HepG2 (cell line): ENCODE measurements at regions not wholly inside any gene's neighbourhood (a gene's known extent, or its start where the extent isn't known, plus 50 kb on each side); places are given as distances from the start of the nearest gene placed in this dataset.
A peak's percentile ranks its signal among the peaks of the same experiment; 100 is the strongest.

ENCODE experiments used
- ATAC-seq: fragments of 200-7000 bp; cut with Tn5 transposase; 3 replicates; pipeline ENCODE4 v1.9.1; 2020; ENCODE audit warnings: mild to moderate bottlenecking, moderate library complexity
- BruUV-seq: library from RNA; stranded (reverse); fragments of 400-500 nt; replicated peaks from 2 replicates; lab custom pipeline; 2021; lab: Mats Ljungman, UMichigan
- CTCF ChIA-PET: fragments of 300-600 bp; formaldehyde crosslinking; extraction: SDS; loops from one replicate; lab custom pipeline; 2021; ENCODE audit warnings: low total read pairs, inconsistent platforms, low intra/inter-chr PET ratio; lab: Yijun Ruan, JAX
- POLR2A ChIA-PET: fragments of 350-600 bp; sonication (Branson Sonifier 250); formaldehyde crosslinking; loops from one replicate; lab custom pipeline; 2020; ENCODE audit warnings: antibody characterized with exemption, inconsistent platforms; lab: Yijun Ruan, JAX
- DNase-seq: peaks from one replicate; pipeline ENCODE4 v3.0.0-alpha.2; 2015; ENCODE audit warnings: low spot score
- FAIRE-seq: peaks from 3 replicates; lab custom pipeline; 2011; peaks lifted over from hg19 to GRCh38; lab: Jason Lieb, UNC
- H2AFZ ChIP-seq: one replicate; pipeline ENCODE4 v1.6.1; 2011; ENCODE audit warnings: low read length, inconsistent platforms
- H3K27ac ChIP-seq: fragments of 300-600 bp; 3 replicates; pipeline ENCODE4 v1.8.0; 2011; ENCODE audit warnings: mixed run types, mild to moderate bottlenecking, mixed read lengths, low read length, inconsistent platforms; ENCODE audit not compliant: insufficient read depth; ENCODE audit errors: extremely low read length
- H3K27me3 ChIP-seq, 2 experiments: fragments of 200-600 bp in 1 of 2; 2 replicates in 1 of 2; 3 replicates in 1 of 2; pipeline versions ENCODE4 v1.6.0 to v1.8.0; 2011; ENCODE audit warnings: low read length in 2 of 2, mild to moderate bottlenecking in 2 of 2, moderate library complexity in 2 of 2, inconsistent platforms in 1 of 2; ENCODE audit not compliant: insufficient read depth in 2 of 2, control insufficient read depth in 1 of 2
- H3K36me3 ChIP-seq, 2 experiments: fragments of 200-600 bp in 1 of 2; replicated peaks in 1 of 2; 2 replicates in 1 of 2; 3 replicates in 1 of 2; pipeline versions ENCODE4 v1.5.1 to v1.8.0; 2011; ENCODE audit warnings: low read length in 2 of 2, inconsistent platforms in 1 of 2; ENCODE audit not compliant: insufficient read depth in 2 of 2, control insufficient read depth in 1 of 2
- H3K4me1 ChIP-seq: 2 replicates; pipeline ENCODE4 v1.5.1; 2012; ENCODE audit warnings: low read length, inconsistent platforms; ENCODE audit not compliant: insufficient read depth
- H3K4me2 ChIP-seq: 2 replicates; pipeline ENCODE4 v1.6.0; 2011; ENCODE audit warnings: low read depth, low read length, inconsistent platforms
- H3K4me3 ChIP-seq, 3 experiments: fragments of 200-600 bp in 1 of 3; sonication (generic), shearing (Covaris generic) in 1 of 3; replicated peaks in 1 of 3; 2 replicates each; pipeline ENCODE4 v1.5.1; 2011 to 2016; ENCODE audit warnings: low read length in 3 of 3, inconsistent platforms in 2 of 3, low read depth in 2 of 3, mild to moderate bottlenecking in 2 of 3, control low read depth in 1 of 3, mixed read lengths in 1 of 3; ENCODE audit not compliant: insufficient read depth in 1 of 3
- H3K79me2 ChIP-seq: one replicate; pipeline ENCODE4 v1.6.1; 2011; ENCODE audit warnings: low read length, inconsistent platforms; ENCODE audit not compliant: insufficient read depth
- H3K9ac ChIP-seq: 2 replicates; pipeline ENCODE4 v1.6.0; 2011; ENCODE audit warnings: mild to moderate bottlenecking, low read depth, low read length, inconsistent platforms; ENCODE audit not compliant: insufficient read depth
- H3K9me3 ChIP-seq: 2 replicates; pipeline ENCODE4 v1.5.1; 2012; ENCODE audit warnings: mild to moderate bottlenecking, low read length
- H4K20me1 ChIP-seq: 2 replicates; pipeline ENCODE4 v1.6.0; 2011; ENCODE audit warnings: inconsistent platforms, mild to moderate bottlenecking, low read length, moderate library complexity; ENCODE audit not compliant: insufficient read depth
- GFI1 ChIP-seq: sonication (generic); formaldehyde crosslinking; IDR thresholded peaks from 2 replicates; pipeline ENCODE4 v1.5.0; 2020; ENCODE audit warnings: missing genetic modification reagents, mild to moderate bottlenecking, borderline replicate concordance
- HNRNPL ChIP-seq: fragments of 200-400 bp; formaldehyde crosslinking; IDR thresholded peaks from 2 replicates; pipeline ENCODE4 v1.6.1; 2017; ENCODE audit warnings: mild to moderate bottlenecking, low read depth, low read length
- MAFF ChIP-seq: IDR thresholded peaks from 2 replicates; pipeline ENCODE4 v1.6.1; 2011; ENCODE audit warnings: low read depth, low read length, improper control_type of control experiment
- MAFK ChIP-seq, 2 experiments: IDR thresholded peaks in 1 of 2; conservative IDR thresholded peaks in 1 of 2; 2 replicates each; pipeline ENCODE4 v1.6.1; 2011; ENCODE audit warnings: improper control_type of control experiment in 2 of 2, low read length in 2 of 2
- NCOA2 ChIP-seq: sonication (generic); formaldehyde crosslinking; IDR thresholded peaks from 2 replicates; pipeline ENCODE4 v1.8.0; 2022; ENCODE audit warnings: inconsistent platforms
- SOX13 ChIP-seq, 3 experiments: fragments of 450-650 bp in 1 of 3; sonication (generic) in 1 of 3; formaldehyde crosslinking in 1 of 3; IDR thresholded peaks in 2 of 3; conservative IDR thresholded peaks in 1 of 3; 2 replicates each; pipeline versions ENCODE4 v1.5.0 to v1.6.1; 2016 to 2020; ENCODE audit warnings: antibody characterized with exemption in 1 of 3, mild to moderate bottlenecking in 1 of 3, missing compliant biosample characterization in 1 of 3, missing genetic modification reagents in 1 of 3, moderate library complexity in 1 of 3
- TBX2 ChIP-seq: sonication (generic); formaldehyde crosslinking; IDR thresholded peaks from 2 replicates; pipeline ENCODE4 v1.5.0; 2020; ENCODE audit warnings: missing genetic modification reagents, mild to moderate bottlenecking, borderline replicate concordance
- WGBS: methylation state at CpG from one replicate; pipeline ENCODE4 v1.1.6; 2017; ENCODE audit warnings: low lambda C conversion rate; 5-methylcytosine and 5-hydroxymethylcytosine counted together
- in situ Hi-C: cut with HindIII; loops from 2 replicates; pipeline ENCODE4 v1.10.0; 2017; ENCODE audit warnings: low pct_unique_long_range_greater_than_20kb; ENCODE audit not compliant: extremely low pct_ligation_motif_present
- intact Hi-C: fragments of 100-400 bp; cut with micrococcal nuclease; formaldehyde crosslinking; loops from one replicate; pipeline ENCODE4 v1.10.0; 2022; ENCODE audit not compliant: unreplicated experiment

DNA sequence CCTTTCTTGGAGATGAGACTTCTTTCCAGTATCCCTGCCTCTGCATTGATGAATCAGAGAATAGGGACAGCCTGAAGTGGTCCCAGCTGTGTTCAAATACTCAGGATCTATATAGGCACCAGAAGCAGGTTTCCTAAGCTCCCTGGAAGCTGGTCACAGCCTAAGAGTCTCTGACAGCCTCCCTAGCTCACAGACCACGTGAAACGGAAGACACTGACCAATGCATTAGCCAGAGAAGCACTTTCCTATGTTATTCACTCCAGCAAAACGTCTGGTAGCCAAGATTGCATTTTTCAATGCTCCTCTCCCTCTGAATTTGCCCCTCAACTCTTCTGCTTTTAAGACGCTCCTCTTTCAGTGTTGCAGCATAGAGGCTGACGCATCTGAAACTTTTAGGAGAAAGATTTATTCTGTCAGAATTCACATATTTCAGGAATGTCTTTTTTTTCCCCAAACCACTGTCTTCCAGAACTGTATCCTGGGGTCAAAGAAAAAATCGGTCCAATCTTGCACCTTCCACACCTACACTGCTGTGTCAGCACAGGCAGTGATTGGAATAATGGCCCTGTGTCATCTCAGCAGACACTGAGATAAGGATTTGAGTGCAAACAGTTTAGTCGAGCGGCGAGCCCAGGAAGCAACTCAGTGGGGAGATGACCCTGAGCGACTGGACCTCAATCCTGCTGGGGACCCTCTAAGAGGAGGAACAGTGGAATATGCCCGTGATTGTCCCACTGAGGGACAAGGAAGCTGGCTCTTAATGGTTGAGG is 109.4 kb downstream of the SMIM20 start:
- ATAC-seq (peak; percentile 37; the same call in 2 of the 3 replicates), FAIRE-seq (no peak), DNase-seq (peak; percentile 13)
- Histone ChIP-seq H4K20me1 (no peaks in the 10 kb centered on the region), H3K4me2 (peak overlapping the region; percentile 44), H3K9me3 (no peaks in the 10 kb centered on the region), H3K27me3 (peaks cover 0 to 39% of the 10 kb centered on the region in 2 experiments; a peak in 4 of 5 replicates), H3K4me3 (no peak overlapping the region), H3K27ac (no peak overlapping the region), H2AFZ (no peak overlapping the region), H3K36me3 (no peaks in the 10 kb centered on the region), H3K4me1 (peaks cover 43% of the 10 kb centered on the region), H3K79me2 (no peaks in the 10 kb centered on the region), H3K9ac (no peak overlapping the region)
- intact Hi-C loops = loop anchor here (10.0 kb wide), 1 partner anchor 111 kb away; no protein-coding TSS in a partner anchor
- 13% methylated on average over 8 of the region's 11 CpGs for WGBS
- in situ Hi-C loops = no loop called here
- TF ChIP-seq TBX2 (CRISPR knock-in tag) (0 out of 2 replicates have a peak, but pooled peaks have one; percentile 17), SOX13 (IDR thresholded peaks at IDR 0.05) (no peak), SOX13 (CRISPR knock-in tag; conservative IDR thresholded peaks at IDR 0.05 in 1 of 2, IDR thresholded peaks at IDR 0.05 in 1 of 2) (0 out of 4 replicates have a peak, but pooled peaks of 1 of the 2 experiments have one; percentile 20), NCOA2 (no peak), MAFK (conservative IDR thresholded peaks at IDR 0.05 in 1 of 2, IDR thresholded peaks at IDR 0.05 in 1 of 2; ENCODE audit: low read length in 2 of 2) (peak; percentile 34 to 54; a peak in 2 of 4 replicates), HNRNPL (no peak), GFI1 (peak; percentile 68; the same call in 1 of the 2 replicates), MAFF (peak; percentile 32; the same call in 1 of the 2 replicates)
- BruUV-seq = no TSS peak
- ChIA-PET POLR2A (no interaction called here), CTCF (no interaction called here)
